Uterus (tissue), 3 donors: ENCODE measurements at regions not wholly inside any gene's neighbourhood (a gene's known extent, or its start where the extent isn't known, plus 50 kb on each side); places are given as distances from the start of the nearest gene placed in this dataset.
"Not testable (repeated sequence)": the region's sequence is repeated elsewhere in the genome, so short reads cannot be mapped to it uniquely, and the experiment has no call there.

Source experiments
- DNase-seq, 2 donors: peaks; one replicate each; pipeline ENCODE4 v3.0.0-alpha.2; 2019 to 2020
- H3K27ac ChIP-seq, 2 donors: fragments of 200-600 bp; sonication (generic); 1 replicate in 1 of 2; 2 replicates in 1 of 2; pipeline ENCODE4 v1.5.1; 2016 to 2018
- H3K27me3 ChIP-seq, 2 donors: fragments of 200-600 bp; sonication (generic); one replicate each; pipeline ENCODE4 v1.5.1; 2018 to 2019; ENCODE audit warnings: control low read depth in 1 of 2
- H3K36me3 ChIP-seq, 2 donors: fragments of 200-600 bp; sonication (generic); one replicate each; pipeline ENCODE4 v1.5.1; 2019; ENCODE audit warnings: control low read depth in 1 of 2
- H3K4me1 ChIP-seq, 2 donors: fragments of 200-600 bp; sonication (generic); one replicate each; pipeline ENCODE4 v1.5.1; 2018 to 2019; ENCODE audit warnings: control low read depth in 1 of 2
- H3K4me3 ChIP-seq, 2 donors: fragments of 200-600 bp; sonication (generic); 1 replicate in 1 of 2; 2 replicates in 1 of 2; pipeline ENCODE4 v1.5.1; 2018 to 2019; ENCODE audit warnings: mild to moderate bottlenecking in 1 of 2
- H3K9me3 ChIP-seq, 2 donors: fragments of 200-600 bp; sonication (generic); one replicate each; pipeline ENCODE4 v1.5.1; 2019; ENCODE audit warnings: control low read depth in 1 of 2
- POLR2A ChIP-seq, 2 donors: fragments of 450-650 bp; IDR thresholded peaks; one replicate each; pipeline ENCODE4 v1.6.1; 2016; ENCODE audit warnings: antibody characterized with exemption in 2 of 2, mild to moderate bottlenecking in 1 of 2, moderate library complexity in 1 of 2
- intact Hi-C: fragments of 100-400 bp; cut with DNase I; formaldehyde crosslinking; loops from one replicate; pipeline ENCODE4 v1.15.1; 2023; ENCODE audit warnings: low total_unique reads
- TF ChIP-seq, protein P1 (sequence below), 4 experiments: fragments of 200-600 bp in 2 of 4; fragments of 450-650 bp in 2 of 4; sonication (generic) in 2 of 4; IDR thresholded peaks; one replicate each; pipeline ENCODE4 v1.5.1; 2016 to 2019; ENCODE audit warnings: antibody characterized with exemption in 4 of 4, mild to moderate bottlenecking in 2 of 4, moderate library complexity in 1 of 4
- donor health status: DM: yes; HTN: yes; CAD: no.

DNA sequence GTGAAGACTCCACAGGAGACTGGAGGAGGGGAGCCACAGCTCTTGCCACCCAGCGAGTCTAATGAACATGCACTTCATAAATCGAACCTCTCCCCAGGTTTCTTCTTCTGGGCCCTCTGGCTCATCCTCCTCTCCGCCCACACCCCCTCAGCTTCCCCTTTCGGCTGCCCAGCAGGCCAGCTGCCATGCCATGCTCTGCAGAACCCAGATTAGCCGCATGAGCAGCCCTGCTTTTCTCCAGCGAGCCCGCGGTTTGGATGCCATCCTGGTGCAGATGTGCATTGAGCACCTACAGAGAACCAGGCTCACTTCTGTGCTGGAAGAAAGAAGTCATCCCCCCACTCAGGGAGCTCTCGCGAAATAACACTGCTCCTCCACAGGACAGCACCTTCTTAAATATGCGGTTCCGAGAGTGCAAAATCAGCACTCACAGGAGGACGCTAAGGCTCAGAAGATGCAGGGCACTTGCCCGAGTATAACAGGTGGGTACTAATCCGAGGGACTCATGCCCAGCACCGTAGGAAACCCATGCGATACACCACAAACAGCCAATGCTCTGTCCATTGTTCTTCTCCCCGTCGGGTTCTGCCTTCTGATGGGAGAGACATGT, 143.0 kb upstream of the THBS2 start:
- intact Hi-C loops = no loop called here
- Histone ChIP-seq H3K36me3 (no peaks in the 10 kb centered on the region), H3K4me3 (no peak overlapping the region), H3K4me1 (no peaks in the 10 kb centered on the region), H3K9me3 (no peaks in the 10 kb centered on the region), H3K27ac (no peak overlapping the region), H3K27me3 (no peaks in the 10 kb centered on the region)
- TF ChIP-seq, protein P1, sequence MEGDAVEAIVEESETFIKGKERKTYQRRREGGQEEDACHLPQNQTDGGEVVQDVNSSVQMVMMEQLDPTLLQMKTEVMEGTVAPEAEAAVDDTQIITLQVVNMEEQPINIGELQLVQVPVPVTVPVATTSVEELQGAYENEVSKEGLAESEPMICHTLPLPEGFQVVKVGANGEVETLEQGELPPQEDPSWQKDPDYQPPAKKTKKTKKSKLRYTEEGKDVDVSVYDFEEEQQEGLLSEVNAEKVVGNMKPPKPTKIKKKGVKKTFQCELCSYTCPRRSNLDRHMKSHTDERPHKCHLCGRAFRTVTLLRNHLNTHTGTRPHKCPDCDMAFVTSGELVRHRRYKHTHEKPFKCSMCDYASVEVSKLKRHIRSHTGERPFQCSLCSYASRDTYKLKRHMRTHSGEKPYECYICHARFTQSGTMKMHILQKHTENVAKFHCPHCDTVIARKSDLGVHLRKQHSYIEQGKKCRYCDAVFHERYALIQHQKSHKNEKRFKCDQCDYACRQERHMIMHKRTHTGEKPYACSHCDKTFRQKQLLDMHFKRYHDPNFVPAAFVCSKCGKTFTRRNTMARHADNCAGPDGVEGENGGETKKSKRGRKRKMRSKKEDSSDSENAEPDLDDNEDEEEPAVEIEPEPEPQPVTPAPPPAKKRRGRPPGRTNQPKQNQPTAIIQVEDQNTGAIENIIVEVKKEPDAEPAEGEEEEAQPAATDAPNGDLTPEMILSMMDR (IDR thresholded peaks at IDR 0.05) = no peak
- no peak for TF ChIP-seq POLR2A (IDR thresholded peaks at IDR 0.05)
- DNase-seq = no peak

DNA sequence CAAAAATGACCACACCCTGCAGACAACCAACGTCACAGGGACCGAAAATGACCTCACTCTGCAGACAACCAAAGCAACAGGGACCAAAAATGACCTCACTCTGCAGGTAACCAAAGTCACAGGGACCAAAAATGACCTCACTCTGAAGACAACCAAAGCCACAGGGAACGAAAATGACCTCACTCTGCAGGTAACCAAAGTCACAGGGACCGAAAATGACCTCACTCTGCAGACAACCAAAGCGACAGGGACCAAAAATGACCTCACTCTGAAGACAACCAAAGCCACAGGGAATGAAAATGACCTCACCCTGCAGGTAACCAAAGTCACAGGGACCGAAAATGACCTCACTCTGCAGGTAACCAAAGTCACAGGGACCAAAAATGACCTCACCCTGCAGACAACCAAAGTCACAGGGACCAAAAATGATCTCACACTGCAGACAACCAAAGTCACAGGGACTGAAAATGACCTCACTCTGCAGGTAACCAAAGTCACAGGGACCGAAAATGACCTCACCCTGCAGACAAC, 142.4 kb upstream of the THBS2 start:
- H3K27me3 ChIP-seq, H3K9me3 ChIP-seq, H3K27ac ChIP-seq, H3K4me1 ChIP-seq, intact Hi-C loops, H3K36me3 ChIP-seq, H3K4me3 ChIP-seq, DNase-seq: not testable (repeated sequence)

DNA sequence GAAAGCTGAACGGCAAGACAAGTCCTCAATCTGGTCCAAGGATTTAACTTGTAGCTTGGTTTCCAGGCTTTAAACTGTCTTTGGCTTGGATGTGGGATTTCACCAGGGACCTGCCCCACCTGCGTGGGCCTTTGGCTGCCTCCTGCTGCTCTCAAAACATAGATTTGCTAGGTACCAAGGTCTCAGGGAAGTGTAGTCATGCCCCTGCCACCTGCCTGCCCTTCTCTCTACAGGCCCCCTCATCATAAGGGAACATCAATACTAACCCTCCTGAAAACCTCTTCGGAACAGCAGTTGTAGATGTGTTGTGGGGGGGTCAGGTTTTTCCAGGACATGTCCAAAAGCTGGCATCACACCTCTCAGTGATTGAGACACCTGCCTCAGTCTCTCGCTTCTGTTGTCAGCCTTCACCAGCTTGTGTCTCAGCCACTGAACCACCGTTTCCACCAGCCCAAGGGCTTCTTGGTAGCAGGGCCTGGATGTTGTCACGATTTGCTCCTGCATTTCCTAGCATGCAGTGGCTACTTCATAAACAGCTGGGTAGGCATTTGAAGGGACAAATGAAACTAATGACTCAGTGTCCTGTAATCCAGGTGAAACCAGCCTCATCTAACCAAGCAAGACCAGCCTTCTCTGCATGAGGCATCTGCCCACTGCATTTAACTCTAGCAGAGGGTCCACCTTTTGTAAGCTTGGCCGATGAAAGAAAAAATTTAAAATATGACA, 141.6 kb upstream of the THBS2 start:
- Histone ChIP-seq H3K36me3 (no peaks in the 10 kb centered on the region), H3K27ac (no peak overlapping the region), H3K9me3 (no peaks in the 10 kb centered on the region), H3K27me3 (no peaks in the 10 kb centered on the region), H3K4me1 (no peaks in the 10 kb centered on the region), H3K4me3 (no peak overlapping the region)
- intact Hi-C loops = no loop called here
- TF ChIP-seq POLR2A (IDR thresholded peaks at IDR 0.05) = no peak
- TF ChIP-seq, protein P1 (IDR thresholded peaks at IDR 0.05) = no peak
- no peak for DNase-seq

DNA sequence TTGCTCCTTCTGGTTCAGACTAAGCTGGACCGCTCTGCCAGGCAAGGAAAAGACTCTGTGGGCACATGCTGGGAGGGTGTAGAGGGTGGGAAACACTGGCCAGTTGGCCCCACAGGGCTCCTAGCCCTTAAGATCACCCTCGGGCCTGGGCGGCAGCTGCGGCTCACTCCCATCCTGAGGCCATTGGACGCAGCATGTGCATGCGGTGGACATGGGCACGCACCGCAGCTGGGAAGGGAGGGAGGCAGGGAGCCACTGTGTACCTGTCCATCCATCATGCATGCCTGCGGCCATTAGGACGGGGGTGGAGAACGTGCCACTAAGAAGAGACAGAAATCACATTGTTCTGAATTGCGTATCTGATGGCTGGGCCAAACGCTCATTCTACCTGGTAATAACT, 140.1 kb upstream of the THBS2 start:
- intact Hi-C loops = no loop called here
- TF ChIP-seq, protein P1 (IDR thresholded peaks at IDR 0.05) = no peak
- TF ChIP-seq POLR2A (IDR thresholded peaks at IDR 0.05) = no peak
- no peaks in the 10 kb centered on the region for H3K9me3 ChIP-seq
- H3K36me3 ChIP-seq = no peaks in the 10 kb centered on the region
- H3K4me3 ChIP-seq = no peak overlapping the region
- no peaks in the 10 kb centered on the region for H3K4me1 ChIP-seq
- DNase-seq = no peak
- H3K27ac ChIP-seq = no peak overlapping the region
- H3K27me3 ChIP-seq = no peaks in the 10 kb centered on the region

DNA sequence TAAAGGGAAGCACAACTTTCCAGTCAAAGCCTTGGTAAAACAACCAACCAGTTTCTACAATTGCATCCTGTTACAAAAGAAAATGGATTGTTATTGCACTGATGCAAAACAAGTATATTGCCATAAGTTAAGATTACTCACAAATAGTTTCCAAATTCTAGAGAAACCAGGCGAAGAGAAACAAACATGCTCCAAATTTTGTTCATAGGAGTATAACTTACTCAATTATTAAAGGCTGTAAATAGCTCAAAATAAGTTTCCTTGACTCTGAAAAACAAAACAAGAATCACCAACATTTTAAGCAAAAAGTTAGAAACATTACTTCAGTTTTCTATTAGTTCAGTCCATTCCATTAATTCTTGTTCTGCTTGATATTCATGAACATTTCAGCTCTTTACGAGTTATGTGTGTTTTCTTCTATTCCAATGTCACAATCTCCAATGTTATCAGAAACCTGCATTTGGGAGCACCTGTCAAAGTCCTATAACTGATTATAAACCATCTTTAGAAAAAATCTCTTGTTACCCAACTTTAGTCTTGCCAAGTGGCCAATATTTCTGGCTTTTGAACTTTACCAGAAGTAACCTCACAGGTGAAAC, 137.9 kb upstream of the THBS2 start:
- intact Hi-C loops = no loop called here
- Histone ChIP-seq H3K4me1 (no peaks in the 10 kb centered on the region), H3K4me3 (no peak overlapping the region), H3K9me3 (no peaks in the 10 kb centered on the region), H3K27ac (no peak overlapping the region), H3K27me3 (no peaks in the 10 kb centered on the region), H3K36me3 (no peaks in the 10 kb centered on the region)
- TF ChIP-seq POLR2A (IDR thresholded peaks at IDR 0.05) = no peak
- TF ChIP-seq, protein P1 (IDR thresholded peaks at IDR 0.05) = no peak
- DNase-seq = no peak
